ENCODE measurements at regions not wholly inside any gene's neighbourhood (a gene's known extent, or its start where the extent isn't known, plus 50 kb on each side); places are given as distances from the start of the nearest gene placed in this dataset.
A peak's percentile ranks its signal among the peaks of the same experiment; 100 is the strongest.

DNA sequence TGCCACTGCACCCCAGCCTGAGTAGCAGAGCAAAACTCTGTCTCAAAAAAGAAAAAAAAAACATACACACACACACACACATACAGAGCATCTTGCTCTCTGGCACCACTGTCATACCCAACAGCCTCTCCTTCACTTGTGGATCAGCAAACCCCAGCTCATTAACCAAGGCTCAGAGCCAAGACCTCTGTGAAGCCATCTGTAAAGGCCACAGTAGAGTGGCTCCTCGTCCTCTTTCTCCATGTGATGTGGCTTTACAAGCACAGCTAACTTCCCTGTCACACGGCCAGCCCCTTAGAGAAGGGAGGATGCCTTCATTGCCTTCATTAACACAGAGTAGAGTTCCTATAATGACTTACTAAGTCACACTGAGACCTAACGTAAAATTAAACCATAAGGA lies 62.7 kb upstream of the LSM14A start:
- Histone ChIP-seq H3K27me3 (no peaks in the 10 kb centered on the region), H3K36me3 (no peaks in the 10 kb centered on the region), H3K9me3 (no peaks in the 10 kb centered on the region), H3K4me1 (no peaks in the 10 kb centered on the region), H3K27ac (no peak overlapping the region), H3K4me3 (no peak overlapping the region)
- DNase-seq, result no peak
- no peak for TF ChIP-seq CTCF (IDR thresholded peaks at IDR 0.05)
- intact Hi-C loops (cut with DNase I; ENCODE audit: low total_unique reads), result no loop called here

DNA sequence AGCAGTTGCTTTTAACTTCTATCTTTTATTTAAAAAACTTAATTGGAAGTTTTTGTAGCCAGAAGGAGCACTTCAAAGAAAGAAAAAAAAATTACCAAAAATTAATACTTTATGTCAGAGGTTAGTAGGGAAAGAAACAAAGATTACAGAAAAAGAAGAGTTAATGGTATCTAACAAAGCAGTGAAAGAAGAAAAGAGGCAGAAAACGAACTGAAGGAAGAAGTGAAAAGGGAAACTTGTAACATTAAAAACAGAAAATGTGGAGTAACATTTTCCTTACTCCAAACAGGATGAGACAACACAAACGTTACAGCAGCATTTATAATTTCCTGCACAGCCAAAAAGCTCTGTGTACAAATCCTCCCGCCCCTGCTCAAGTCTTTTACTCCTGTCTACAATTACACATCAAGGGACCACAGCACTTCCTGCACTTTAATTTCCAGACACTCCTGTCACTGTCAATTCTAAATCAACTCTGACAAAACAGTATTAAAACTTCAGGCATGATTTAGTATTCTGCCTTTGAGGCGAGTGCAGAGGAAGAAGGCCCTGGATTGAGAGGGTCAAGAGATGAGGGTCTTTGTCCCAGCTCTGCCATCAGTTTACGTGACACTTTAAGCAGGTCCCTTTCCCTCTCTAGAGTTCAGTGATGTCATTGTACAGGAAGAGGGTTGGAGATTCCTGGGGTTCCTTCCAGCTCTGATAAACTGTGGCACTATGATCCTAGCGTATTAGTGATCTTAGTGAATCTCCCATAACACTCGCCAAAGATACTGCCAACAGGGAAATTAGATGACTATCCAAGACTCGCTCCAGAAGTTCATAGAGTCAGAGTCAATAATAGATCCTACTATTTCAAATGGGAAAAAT lies 53.2 kb upstream of the LSM14A start:
- no peak for DNase-seq
- intact Hi-C loops (cut with DNase I; ENCODE audit: low total_unique reads), result no loop called here
- Histone ChIP-seq H3K27ac (no peak overlapping the region), H3K9me3 (no peaks in the 10 kb centered on the region), H3K4me1 (no peaks in the 10 kb centered on the region), H3K4me3 (no peak overlapping the region), H3K36me3 (no peaks in the 10 kb centered on the region), H3K27me3 (peaks cover 0 to 14% of the 10 kb centered on the region in 2 donors)
- TF ChIP-seq CTCF (IDR thresholded peaks at IDR 0.05), result no peak

GRCh38 chr19:34120141-34120540 lies 52.2 kb upstream of the LSM14A start:
- Histone ChIP-seq H3K4me3 (no peak overlapping the region), H3K9me3 (no peaks in the 10 kb centered on the region), H3K36me3 (no peaks in the 10 kb centered on the region), H3K27ac (no peak overlapping the region), H3K4me1 (no peaks in the 10 kb centered on the region), H3K27me3 (peaks cover 0 to 14% of the 10 kb centered on the region in 2 donors)
- no peak for TF ChIP-seq CTCF (IDR thresholded peaks at IDR 0.05)
- intact Hi-C loops (cut with DNase I; ENCODE audit: low total_unique reads), result no loop called here
- DNase-seq, result no peak

- no peak overlapping the region for H3K4me3 ChIP-seq
- peaks cover 0 to 9% of the 10 kb centered on the region in 2 donors for H3K27me3 ChIP-seq
- no peak overlapping the region for H3K27ac ChIP-seq
- H3K4me1 ChIP-seq, result no peaks in the 10 kb centered on the region
- intact Hi-C loops (cut with DNase I; ENCODE audit: low total_unique reads), result no loop called here
- TF ChIP-seq CTCF (IDR thresholded peaks at IDR 0.05), result peak; percentile 20 to 47
- no peak for DNase-seq
- H3K36me3 ChIP-seq, result no peaks in the 10 kb centered on the region
- H3K9me3 ChIP-seq, result no peaks in the 10 kb centered on the region
Observed at GRCh38 chr19:34120846-34121639, 51.3 kb upstream of the LSM14A start.

Measured in tibial artery (tissue), 4 donors.